ENCODE measurements at regions not wholly inside any gene's neighbourhood (a gene's known extent, or its start where the extent isn't known, plus 50 kb on each side); places are given as distances from the start of the nearest gene placed in this dataset.

DNA sequence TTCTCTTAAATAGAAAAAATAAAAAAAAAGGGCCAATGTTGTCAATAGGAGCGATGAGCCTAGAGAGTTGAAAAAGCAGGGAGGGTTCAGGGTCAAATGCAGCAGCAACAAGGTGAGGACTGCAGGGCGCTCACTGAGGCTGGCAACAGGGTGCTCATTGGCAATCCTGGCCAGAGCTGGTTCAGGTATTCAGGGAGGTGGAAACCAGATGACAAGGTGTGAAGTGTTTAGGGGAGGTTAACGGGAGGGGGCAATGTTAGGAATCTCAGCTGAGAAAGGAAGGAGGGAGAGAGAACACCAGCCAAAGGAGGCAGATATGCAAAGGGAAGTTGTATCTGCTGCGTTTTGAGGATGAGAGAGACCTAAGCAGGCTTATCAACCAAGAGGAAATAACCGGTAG, 129.8 kb upstream of the DAB1 start:
- TF ChIP-seq, protein P1, sequence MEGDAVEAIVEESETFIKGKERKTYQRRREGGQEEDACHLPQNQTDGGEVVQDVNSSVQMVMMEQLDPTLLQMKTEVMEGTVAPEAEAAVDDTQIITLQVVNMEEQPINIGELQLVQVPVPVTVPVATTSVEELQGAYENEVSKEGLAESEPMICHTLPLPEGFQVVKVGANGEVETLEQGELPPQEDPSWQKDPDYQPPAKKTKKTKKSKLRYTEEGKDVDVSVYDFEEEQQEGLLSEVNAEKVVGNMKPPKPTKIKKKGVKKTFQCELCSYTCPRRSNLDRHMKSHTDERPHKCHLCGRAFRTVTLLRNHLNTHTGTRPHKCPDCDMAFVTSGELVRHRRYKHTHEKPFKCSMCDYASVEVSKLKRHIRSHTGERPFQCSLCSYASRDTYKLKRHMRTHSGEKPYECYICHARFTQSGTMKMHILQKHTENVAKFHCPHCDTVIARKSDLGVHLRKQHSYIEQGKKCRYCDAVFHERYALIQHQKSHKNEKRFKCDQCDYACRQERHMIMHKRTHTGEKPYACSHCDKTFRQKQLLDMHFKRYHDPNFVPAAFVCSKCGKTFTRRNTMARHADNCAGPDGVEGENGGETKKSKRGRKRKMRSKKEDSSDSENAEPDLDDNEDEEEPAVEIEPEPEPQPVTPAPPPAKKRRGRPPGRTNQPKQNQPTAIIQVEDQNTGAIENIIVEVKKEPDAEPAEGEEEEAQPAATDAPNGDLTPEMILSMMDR (IDR thresholded peaks at IDR 0.05) = no peak
- no peak for TF ChIP-seq POLR2A (IDR thresholded peaks at IDR 0.05)
